ENCODE measurements at regions not wholly inside any gene's neighbourhood (a gene's known extent, or its start where the extent isn't known, plus 50 kb on each side); places are given as distances from the start of the nearest gene placed in this dataset.

GRCh38 chr13:54845351-54845965 is 1816.8 kb downstream of the OLFM4 start:
- H3K36me3 ChIP-seq (ENCODE audit: control insufficient read depth in 4 of 4, insufficient read depth in 3 of 4, low read depth in 1 of 4, low read length in 3 of 4), result no peaks in the 10 kb centered on the region
- WGBS, result 56% methylated on average over 6 of the region's 6 CpGs
- no peak for DNase-seq (ENCODE audit: low spot score)
- no peak overlapping the region for H3K4me3 ChIP-seq (ENCODE audit: low read depth in 1 of 3, low read length in 3 of 3)
- H3K27ac ChIP-seq (ENCODE audit: low read depth in 1 of 2, low read length in 2 of 2), result no peak overlapping the region
- H3K4me1 ChIP-seq (ENCODE audit: control insufficient read depth in 4 of 4, insufficient read depth in 4 of 4, low read length in 3 of 4), result no peaks in the 10 kb centered on the region
- no peak overlapping the region for H3K9ac ChIP-seq (ENCODE audit: low read depth in 1 of 2, low read length in 2 of 2)
- no peaks in the 10 kb centered on the region for H3K27me3 ChIP-seq (ENCODE audit: control insufficient read depth in 4 of 4, insufficient read depth in 4 of 4, low read length in 3 of 4)
- H3K9me3 ChIP-seq (ENCODE audit: control insufficient read depth in 4 of 4, low read length in 3 of 4), result no peaks in the 10 kb centered on the region
- TF ChIP-seq EGR1 (IDR thresholded peaks at IDR 0.05; ENCODE audit: low read depth in 2 of 2) (no peak), HNF4G (IDR thresholded peaks at IDR 0.05) (no peak), REST (IDR thresholded peaks at IDR 0.05) (no peak), HNF4A (conservative IDR thresholded peaks at IDR 0.05) (no peak), FOXA1 (IDR thresholded peaks at IDR 0.05) (no peak), YY1 (IDR thresholded peaks at IDR 0.05) (no peak), ATF3 (IDR thresholded peaks at IDR 0.05) (no peak), GABPA (IDR thresholded peaks at IDR 0.05 in 1 of 2, conservative IDR thresholded peaks at IDR 0.05 in 1 of 2) (no peak), RAD21 (IDR thresholded peaks at IDR 0.05) (no peak), JUND (IDR thresholded peaks at IDR 0.05) (no peak), TAF1 (conservative IDR thresholded peaks at IDR 0.05) (no peak), RXRA (IDR thresholded peaks at IDR 0.05) (no peak), SP1 (IDR thresholded peaks at IDR 0.05) (no peak), MAX (IDR thresholded peaks at IDR 0.05) (no peak), NR2F2 (IDR thresholded peaks at IDR 0.05) (no peak), CTCF (IDR thresholded peaks at IDR 0.05; ENCODE audit: low read depth, low read length, missing input control) (no peak), FOXA2 (IDR thresholded peaks at IDR 0.05) (no peak), ZBTB33 (IDR thresholded peaks at IDR 0.05) (no peak)
